ENCODE measurements at regions not wholly inside any gene's neighbourhood (a gene's known extent, or its start where the extent isn't known, plus 50 kb on each side); places are given as distances from the start of the nearest gene placed in this dataset.

DNA sequence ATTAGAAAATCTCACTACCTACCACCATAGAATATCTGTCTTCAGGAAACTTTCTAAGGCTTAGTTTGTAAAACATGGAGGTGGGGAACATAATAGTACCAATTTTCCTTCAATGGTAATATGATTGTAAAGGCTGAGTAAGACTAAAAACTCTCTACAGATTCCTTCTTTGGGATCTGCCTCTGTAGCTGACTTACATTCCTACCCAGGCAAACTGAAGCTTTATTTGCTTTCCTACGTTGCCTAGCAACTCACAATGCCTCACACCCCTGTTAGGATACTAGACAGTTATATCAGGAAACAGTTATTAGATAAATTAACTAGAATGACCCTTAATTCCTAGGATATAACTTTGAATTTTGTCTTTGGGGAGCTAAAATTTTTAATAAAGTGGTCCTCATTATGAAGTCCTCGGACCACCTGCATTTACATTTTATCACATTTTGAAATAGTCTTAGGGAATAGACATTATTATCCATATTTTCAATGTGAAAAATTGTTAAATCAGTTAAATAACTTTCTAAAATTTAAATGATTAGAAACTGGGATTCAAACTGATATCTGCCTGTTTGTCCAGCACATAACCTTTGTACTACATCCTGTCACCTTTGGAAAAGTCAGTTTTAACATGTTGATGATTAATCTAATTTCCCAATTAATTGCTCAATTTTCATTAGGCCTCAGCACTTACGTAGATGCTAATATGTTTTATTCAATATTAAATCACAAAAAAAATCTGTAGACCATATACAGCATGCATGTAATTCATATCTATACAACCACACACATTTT lies 591.4 kb downstream of the RNF144B start:
- TF ChIP-seq, protein P1, sequence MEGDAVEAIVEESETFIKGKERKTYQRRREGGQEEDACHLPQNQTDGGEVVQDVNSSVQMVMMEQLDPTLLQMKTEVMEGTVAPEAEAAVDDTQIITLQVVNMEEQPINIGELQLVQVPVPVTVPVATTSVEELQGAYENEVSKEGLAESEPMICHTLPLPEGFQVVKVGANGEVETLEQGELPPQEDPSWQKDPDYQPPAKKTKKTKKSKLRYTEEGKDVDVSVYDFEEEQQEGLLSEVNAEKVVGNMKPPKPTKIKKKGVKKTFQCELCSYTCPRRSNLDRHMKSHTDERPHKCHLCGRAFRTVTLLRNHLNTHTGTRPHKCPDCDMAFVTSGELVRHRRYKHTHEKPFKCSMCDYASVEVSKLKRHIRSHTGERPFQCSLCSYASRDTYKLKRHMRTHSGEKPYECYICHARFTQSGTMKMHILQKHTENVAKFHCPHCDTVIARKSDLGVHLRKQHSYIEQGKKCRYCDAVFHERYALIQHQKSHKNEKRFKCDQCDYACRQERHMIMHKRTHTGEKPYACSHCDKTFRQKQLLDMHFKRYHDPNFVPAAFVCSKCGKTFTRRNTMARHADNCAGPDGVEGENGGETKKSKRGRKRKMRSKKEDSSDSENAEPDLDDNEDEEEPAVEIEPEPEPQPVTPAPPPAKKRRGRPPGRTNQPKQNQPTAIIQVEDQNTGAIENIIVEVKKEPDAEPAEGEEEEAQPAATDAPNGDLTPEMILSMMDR (IDR thresholded peaks at IDR 0.05; ENCODE audit: low read length): no peak
- no peak for TF ChIP-seq EZH2 (IDR thresholded peaks at IDR 0.05; ENCODE audit: borderline replicate concordance, low read length)

All from OCI-LY1 (cell line).